GM12875 (cell line): ENCODE measurements at regions not wholly inside any gene's neighbourhood (a gene's known extent, or its start where the extent isn't known, plus 50 kb on each side); places are given as distances from the start of the nearest gene placed in this dataset.

Experiments
- H3K4me3 ChIP-seq: one replicate; pipeline ENCODE4 v1.5.1; 2011; ENCODE audit warnings: low read depth, low read length, control low read depth
- CTCF ChIP-seq: IDR thresholded peaks from 2 replicates; pipeline ENCODE4 v1.5.1; 2011; ENCODE audit warnings: low read depth, mild to moderate bottlenecking, control low read depth, inconsistent platforms, low read length, moderate library complexity, borderline replicate concordance; ENCODE audit not compliant: insufficient read depth

- no peak overlapping the region for H3K4me3 ChIP-seq
- no peak for TF ChIP-seq CTCF
Measured at GRCh38 chr3:67897351-67898336, 243.2 kb upstream of the SUCLG2 start.

GRCh38 chr3:67896130-67896529 lies 241.7 kb upstream of the SUCLG2 start:
- H3K4me3 ChIP-seq = no peak overlapping the region
- TF ChIP-seq CTCF = no peak

- TF ChIP-seq CTCF = no peak
- H3K4me3 ChIP-seq = no peak overlapping the region
Measured at GRCh38 chr3:67894510-67894909, 240.1 kb upstream of the SUCLG2 start.

GRCh38 chr3:67884345-67884744 lies 229.9 kb upstream of the SUCLG2 start:
- no peak for TF ChIP-seq CTCF
- H3K4me3 ChIP-seq = no peak overlapping the region

DNA sequence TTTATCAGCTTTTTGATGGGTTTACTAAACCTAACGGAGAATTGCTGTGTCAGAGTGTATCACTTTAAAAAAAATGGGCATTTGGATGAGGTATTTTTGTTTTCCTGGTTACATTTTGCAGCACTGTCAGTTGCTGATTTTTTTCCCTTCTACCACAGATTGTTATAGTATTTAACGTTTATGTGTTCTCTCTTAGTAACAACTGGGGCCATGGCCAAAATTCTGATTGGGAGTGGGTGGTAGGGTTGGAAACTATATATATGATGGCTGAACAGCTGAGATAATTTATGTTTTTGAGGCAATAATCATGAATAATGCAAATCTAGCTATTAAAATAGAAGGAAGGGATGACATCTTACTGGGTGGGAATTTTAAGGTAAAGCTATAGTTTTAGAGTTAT lies 229.4 kb upstream of the SUCLG2 start:
- no peak overlapping the region for H3K4me3 ChIP-seq
- no peak for TF ChIP-seq CTCF

DNA sequence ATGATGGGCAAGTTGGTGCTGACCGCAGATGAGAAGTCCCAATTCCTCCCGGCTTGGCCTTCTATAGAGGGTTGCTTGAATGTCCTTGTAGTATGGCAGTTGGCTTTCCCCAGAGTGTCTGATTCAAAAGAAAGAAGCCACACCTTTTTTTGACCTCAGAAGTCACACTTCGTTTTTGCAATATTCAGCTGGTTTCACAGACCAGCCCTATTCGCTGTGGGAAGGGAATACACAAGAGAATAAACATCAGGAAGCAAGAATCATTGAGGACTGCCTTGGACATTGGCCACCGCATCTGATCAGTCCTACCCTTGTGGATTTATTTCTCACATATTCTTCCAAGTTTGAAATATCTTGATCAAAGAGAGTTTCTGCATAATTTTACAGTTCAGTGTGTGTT lies 228.6 kb upstream of the SUCLG2 start:
- TF ChIP-seq CTCF = no peak
- H3K4me3 ChIP-seq = no peak overlapping the region

- no peak for TF ChIP-seq CTCF
- no peak overlapping the region for H3K4me3 ChIP-seq
Measured at GRCh38 chr3:67876261-67876660, 221.8 kb upstream of the SUCLG2 start.
